Keratinocyte (primary cell): ENCODE measurements at regions not wholly inside any gene's neighbourhood (a gene's known extent, or its start where the extent isn't known, plus 50 kb on each side); places are given as distances from the start of the nearest gene placed in this dataset.

Experiments
- DNase-seq: peaks from one replicate; pipeline ENCODE4 v3.0.0-alpha.2; 2011; ENCODE audit warnings: low read depth, missing footprints, low spot score
- FAIRE-seq: peaks from 2 replicates; lab custom pipeline; 2011; peaks lifted over from hg19 to GRCh38; lab: Jason Lieb, UNC
- H2AFZ ChIP-seq: 2 replicates; pipeline ENCODE4 v1.6.0; 2012; ENCODE audit warnings: low read length, control low read depth, inconsistent platforms; ENCODE audit not compliant: control insufficient read depth
- H3K27ac ChIP-seq: 2 replicates; pipeline ENCODE4 v1.5.1; 2011; ENCODE audit warnings: low read length; ENCODE audit not compliant: control insufficient read depth, insufficient read depth
- H3K27me3 ChIP-seq: 3 replicates; pipeline ENCODE4 v1.6.0; 2011; ENCODE audit warnings: low read length; ENCODE audit not compliant: control insufficient read depth, insufficient read depth; ENCODE audit errors: extremely low read depth
- H3K36me3 ChIP-seq, 2 experiments: 2 replicates in 1 of 2; 3 replicates in 1 of 2; pipeline ENCODE4 v1.5.1; 2011; ENCODE audit warnings: low read length in 2 of 2, mild to moderate bottlenecking in 1 of 2; ENCODE audit not compliant: control insufficient read depth in 2 of 2, insufficient read depth in 2 of 2; ENCODE audit errors: extremely low read depth in 1 of 2
- H3K4me1 ChIP-seq: 3 replicates; pipeline ENCODE4 v1.5.1; 2011; ENCODE audit warnings: low read length; ENCODE audit not compliant: control insufficient read depth, insufficient read depth; ENCODE audit errors: extremely low read depth
- H3K4me2 ChIP-seq: 3 replicates; pipeline ENCODE4 v1.6.0; 2011; ENCODE audit warnings: low read depth, low read length; ENCODE audit not compliant: control insufficient read depth, insufficient read depth; ENCODE audit errors: extremely low read depth
- H3K4me3 ChIP-seq, 3 experiments: fragments of 200-600 bp in 1 of 3; sonication (generic) in 1 of 3; 2 replicates in 2 of 3; 3 replicates in 1 of 3; pipeline ENCODE4 v1.5.1; 2011 to 2016; ENCODE audit warnings: low read length in 3 of 3, mild to moderate bottlenecking in 3 of 3, control low read depth in 2 of 3, inconsistent platforms in 1 of 3, low read depth in 1 of 3, mixed read lengths in 1 of 3, mixed run types in 1 of 3, moderate library complexity in 1 of 3; ENCODE audit not compliant: control insufficient read depth in 2 of 3, insufficient read depth in 2 of 3; ENCODE audit errors: extremely low read depth in 1 of 3
- H3K79me2 ChIP-seq: 2 replicates; pipeline ENCODE4 v1.6.0; 2012; ENCODE audit warnings: low read length; ENCODE audit not compliant: control insufficient read depth, insufficient read depth
- H3K9ac ChIP-seq: 3 replicates; pipeline ENCODE4 v1.6.0; 2011; ENCODE audit warnings: low read length; ENCODE audit not compliant: control insufficient read depth, insufficient read depth; ENCODE audit errors: extremely low read depth
- H3K9me1 ChIP-seq: 3 replicates; pipeline ENCODE4 v1.6.0; 2011; ENCODE audit warnings: low read length; ENCODE audit not compliant: control insufficient read depth, insufficient read depth; ENCODE audit errors: extremely low read depth
- H3K9me3 ChIP-seq: 2 replicates; pipeline ENCODE4 v1.5.1; 2012; ENCODE audit warnings: low read depth, low read length; ENCODE audit not compliant: control insufficient read depth
- H4K20me1 ChIP-seq: 3 replicates; pipeline ENCODE4 v1.6.0; 2011; ENCODE audit warnings: low read length; ENCODE audit not compliant: control insufficient read depth, insufficient read depth; ENCODE audit errors: extremely low read depth
- EZH2 ChIP-seq: IDR thresholded peaks from one replicate; pipeline ENCODE4 v1.6.1; 2012; ENCODE audit warnings: inconsistent platforms, mild to moderate bottlenecking, low read length, moderate library complexity
- dilution Hi-C: fragments of 300-500 bp; cut with MboI; formaldehyde crosslinking; loops from one replicate; pipeline ENCODE4 v1.7.0; 2020; ENCODE audit warnings: low sequenced_read_pairs; ENCODE audit not compliant: extremely low pct_ligation_motif_present
- TF ChIP-seq, protein P1 (sequence below), 3 experiments: IDR thresholded peaks in 1 of 3; conservative IDR thresholded peaks in 1 of 3; optimal IDR thresholded peaks in 1 of 3; 2 replicates in 2 of 3; 3 replicates in 1 of 3; pipeline versions ENCODE3 to v1.5.1; 2011; ENCODE audit warnings: low read length in 3 of 3, mild to moderate bottlenecking in 3 of 3, moderate library complexity in 2 of 3, control low read depth in 1 of 3, inconsistent platforms in 1 of 3; ENCODE audit not compliant: insufficient read depth in 2 of 3; ENCODE audit errors: extremely low read depth in 1 of 3

DNA sequence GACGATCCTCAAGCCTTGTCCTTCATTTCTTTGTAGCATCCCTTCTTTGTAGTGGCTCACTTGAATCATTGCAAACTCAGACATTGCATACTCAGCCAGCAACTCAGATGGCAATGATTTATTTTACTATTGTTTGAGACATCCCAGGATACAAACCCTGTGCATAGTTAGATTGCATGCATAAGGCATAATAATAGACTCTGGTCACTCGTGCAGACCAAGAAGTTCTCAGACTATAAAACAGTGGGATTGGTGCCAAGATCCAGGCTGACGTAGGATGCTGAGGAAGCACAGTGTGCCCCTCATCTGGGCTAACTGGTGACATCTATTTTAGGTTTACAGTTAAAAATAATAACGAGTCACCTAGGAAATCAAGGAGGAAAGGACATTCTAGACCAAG lies 142.3 kb downstream of the PMP22 start:
- Histone ChIP-seq H3K9me1 (no peaks in the 10 kb centered on the region), H3K4me3 (no peak overlapping the region), H3K27me3 (peaks cover 5% of the 10 kb centered on the region), H3K4me2 (no peak overlapping the region), H3K9me3 (no peaks in the 10 kb centered on the region), H3K79me2 (no peaks in the 10 kb centered on the region), H3K27ac (no peak overlapping the region), H3K4me1 (no peaks in the 10 kb centered on the region), H3K36me3 (no peaks in the 10 kb centered on the region), H4K20me1 (no peaks in the 10 kb centered on the region), H2AFZ (no peak overlapping the region), H3K9ac (no peak overlapping the region)
- DNase-seq (no peak), FAIRE-seq (no peak)
- dilution Hi-C loops, result no loop called here
- TF ChIP-seq EZH2, result no peak
- TF ChIP-seq, protein P1, sequence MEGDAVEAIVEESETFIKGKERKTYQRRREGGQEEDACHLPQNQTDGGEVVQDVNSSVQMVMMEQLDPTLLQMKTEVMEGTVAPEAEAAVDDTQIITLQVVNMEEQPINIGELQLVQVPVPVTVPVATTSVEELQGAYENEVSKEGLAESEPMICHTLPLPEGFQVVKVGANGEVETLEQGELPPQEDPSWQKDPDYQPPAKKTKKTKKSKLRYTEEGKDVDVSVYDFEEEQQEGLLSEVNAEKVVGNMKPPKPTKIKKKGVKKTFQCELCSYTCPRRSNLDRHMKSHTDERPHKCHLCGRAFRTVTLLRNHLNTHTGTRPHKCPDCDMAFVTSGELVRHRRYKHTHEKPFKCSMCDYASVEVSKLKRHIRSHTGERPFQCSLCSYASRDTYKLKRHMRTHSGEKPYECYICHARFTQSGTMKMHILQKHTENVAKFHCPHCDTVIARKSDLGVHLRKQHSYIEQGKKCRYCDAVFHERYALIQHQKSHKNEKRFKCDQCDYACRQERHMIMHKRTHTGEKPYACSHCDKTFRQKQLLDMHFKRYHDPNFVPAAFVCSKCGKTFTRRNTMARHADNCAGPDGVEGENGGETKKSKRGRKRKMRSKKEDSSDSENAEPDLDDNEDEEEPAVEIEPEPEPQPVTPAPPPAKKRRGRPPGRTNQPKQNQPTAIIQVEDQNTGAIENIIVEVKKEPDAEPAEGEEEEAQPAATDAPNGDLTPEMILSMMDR (optimal IDR thresholded peaks at IDR 0.05 in 1 of 3, IDR thresholded peaks at IDR 0.05 in 1 of 3, conservative IDR thresholded peaks at IDR 0.05 in 1 of 3; ENCODE audit: extremely low read depth in 1 of 3, insufficient read depth in 2 of 3, low read length in 3 of 3), result no peak

DNA sequence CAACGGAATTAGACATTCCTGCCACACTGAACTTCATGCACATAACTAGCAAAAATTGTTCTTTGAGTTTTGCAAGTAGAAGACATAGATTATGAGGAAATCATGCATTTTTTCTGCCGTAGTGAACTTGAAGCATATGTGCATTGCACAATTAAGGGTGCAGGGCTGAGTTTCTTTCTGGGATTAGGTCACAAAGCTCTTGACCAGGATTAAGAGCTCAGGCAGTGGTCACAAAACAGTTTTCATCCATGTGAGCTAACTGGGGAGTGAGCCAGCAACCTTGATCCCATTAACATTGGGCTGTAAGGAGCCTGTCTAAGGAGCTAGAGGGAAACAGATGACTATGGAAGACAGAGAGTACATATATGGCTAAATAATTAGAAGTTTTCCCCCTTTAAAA lies 143.7 kb downstream of the PMP22 start:
- TF ChIP-seq EZH2, result no peak
- TF ChIP-seq, protein P1 (optimal IDR thresholded peaks at IDR 0.05 in 1 of 3, IDR thresholded peaks at IDR 0.05 in 1 of 3, conservative IDR thresholded peaks at IDR 0.05 in 1 of 3; ENCODE audit: extremely low read depth in 1 of 3, insufficient read depth in 2 of 3, low read length in 3 of 3), result no peak
- dilution Hi-C loops, result no loop called here
- no peak for DNase-seq
- H3K9ac ChIP-seq, result no peak overlapping the region
- no peaks in the 10 kb centered on the region for H4K20me1 ChIP-seq
- no peak overlapping the region for H3K4me3 ChIP-seq
- no peaks in the 10 kb centered on the region for H3K9me1 ChIP-seq
- no peaks in the 10 kb centered on the region for H3K4me1 ChIP-seq
- no peak overlapping the region for H2AFZ ChIP-seq
- no peak overlapping the region for H3K4me2 ChIP-seq
- no peak for FAIRE-seq
- H3K36me3 ChIP-seq, result no peaks in the 10 kb centered on the region
- peaks cover 5% of the 10 kb centered on the region for H3K27me3 ChIP-seq
- no peak overlapping the region for H3K27ac ChIP-seq
- H3K9me3 ChIP-seq, result no peaks in the 10 kb centered on the region
- no peaks in the 10 kb centered on the region for H3K79me2 ChIP-seq
